DMS153 treated with DMSO at 0.1 percent for 48 hours (cell line): ENCODE measurements at regions not wholly inside any gene's neighbourhood (a gene's known extent, or its start where the extent isn't known, plus 50 kb on each side); places are given as distances from the start of the nearest gene placed in this dataset.
A peak's percentile ranks its signal among the peaks of the same experiment; 100 is the strongest.

Experiments
- DNase-seq: peaks from one replicate; lab custom pipeline; 2025; ENCODE audit not compliant: unreplicated experiment; lab: John Stamatoyannopoulos, UW

DNA sequence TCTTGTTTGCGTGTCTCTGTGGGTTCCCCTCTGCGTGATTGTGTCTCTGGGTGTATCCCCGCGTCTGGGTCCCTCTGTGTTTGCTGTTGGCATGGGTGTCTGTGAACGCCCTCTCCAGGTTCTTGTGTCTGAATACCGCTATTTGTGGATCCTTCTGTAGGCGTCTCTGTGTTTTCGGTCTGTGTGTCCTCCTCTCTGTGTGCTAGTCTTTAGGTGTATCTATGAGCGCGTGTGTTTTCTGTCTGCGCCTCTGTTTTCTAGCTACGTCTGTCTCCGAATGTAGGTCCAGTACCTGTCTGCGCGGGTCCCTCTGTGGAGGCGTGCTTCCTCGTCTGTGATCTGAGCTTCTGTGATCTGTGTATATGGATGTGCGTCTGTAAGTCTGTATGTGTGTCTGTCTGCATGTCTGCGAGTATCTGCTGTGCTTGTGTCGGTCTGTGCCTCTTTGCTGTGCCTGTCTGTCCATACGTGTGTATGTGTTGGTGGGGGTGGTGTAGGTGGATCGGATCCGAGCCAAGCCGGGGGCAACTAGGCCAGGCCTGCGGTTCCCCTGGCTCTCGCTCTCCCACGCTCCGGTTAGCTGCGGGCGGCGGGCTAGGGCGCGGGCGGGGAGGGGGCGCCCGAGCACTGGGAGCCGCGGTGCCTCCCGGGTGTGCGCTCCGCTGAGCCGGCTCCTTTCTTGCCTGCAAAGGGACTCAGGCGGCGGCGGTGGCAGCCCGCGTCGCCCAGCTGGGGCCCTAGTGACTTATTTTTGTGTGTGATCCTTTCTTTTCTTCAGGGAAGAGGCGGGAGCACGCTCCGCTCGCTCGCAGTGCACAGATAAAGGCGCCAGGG is 105.3 kb upstream of the E2F8 start:
- peak; percentile 59 for DNase-seq

DNA sequence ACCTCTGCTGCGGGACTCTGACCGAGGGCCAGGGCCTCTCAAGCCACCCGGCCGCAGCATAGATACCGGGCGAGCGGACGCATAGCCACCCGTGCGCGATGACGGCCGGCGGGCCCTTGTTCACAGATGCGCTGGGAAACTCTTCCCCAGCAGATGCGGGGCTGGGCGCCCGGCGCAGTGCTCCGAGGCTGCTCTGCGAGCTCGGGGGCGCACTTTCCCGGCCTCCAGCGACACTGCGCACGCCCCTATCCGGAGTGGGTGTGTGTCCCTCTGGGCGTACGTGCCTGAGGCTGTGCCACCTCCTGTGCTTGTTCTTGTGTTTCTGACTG is 104.7 kb upstream of the E2F8 start:
- DNase-seq, result peak; percentile 35

DNA sequence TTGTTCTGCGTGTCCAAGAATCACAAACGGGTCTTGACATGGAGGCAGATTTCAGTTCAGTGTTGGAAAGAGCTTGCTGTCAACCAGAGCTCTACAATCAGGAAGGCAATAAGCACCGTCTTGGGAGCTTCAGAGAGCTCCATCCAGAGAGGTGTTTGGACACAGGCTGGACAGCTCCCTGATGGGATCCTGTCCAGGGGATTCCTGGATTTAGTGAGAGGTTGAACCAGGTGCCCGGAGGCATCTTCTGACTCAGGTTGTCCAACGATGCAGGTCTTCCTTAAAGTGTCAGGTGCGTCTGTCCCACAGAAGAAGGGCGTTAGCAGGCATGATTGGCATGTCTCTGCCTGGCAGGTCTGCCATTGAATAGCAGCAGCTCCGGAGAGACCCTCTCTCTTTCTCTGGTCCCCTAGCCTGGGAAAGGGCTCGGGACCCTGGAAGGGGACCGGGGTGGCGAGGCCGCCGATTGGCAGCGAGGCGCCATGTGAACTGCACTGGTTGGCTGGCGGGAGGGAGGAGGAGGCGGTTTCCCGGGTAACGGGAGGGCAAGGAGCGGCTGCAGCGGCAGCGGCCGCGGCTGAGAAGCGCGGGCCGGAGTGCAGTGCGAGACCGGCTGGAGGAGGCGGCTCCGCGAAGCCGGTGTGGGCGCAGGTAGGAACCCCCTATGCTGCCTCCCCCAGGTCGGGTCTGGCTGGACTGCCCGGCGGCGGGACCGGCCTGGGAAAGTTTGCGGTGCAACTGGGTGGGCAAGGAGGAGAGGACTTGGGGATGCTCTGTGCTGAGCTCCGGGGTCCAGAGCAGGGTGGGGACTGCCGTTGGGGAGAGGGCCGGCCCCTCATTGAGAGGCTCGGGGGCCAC is 104.1 kb upstream of the E2F8 start:
- DNase-seq, result peak; percentile 48

DNA sequence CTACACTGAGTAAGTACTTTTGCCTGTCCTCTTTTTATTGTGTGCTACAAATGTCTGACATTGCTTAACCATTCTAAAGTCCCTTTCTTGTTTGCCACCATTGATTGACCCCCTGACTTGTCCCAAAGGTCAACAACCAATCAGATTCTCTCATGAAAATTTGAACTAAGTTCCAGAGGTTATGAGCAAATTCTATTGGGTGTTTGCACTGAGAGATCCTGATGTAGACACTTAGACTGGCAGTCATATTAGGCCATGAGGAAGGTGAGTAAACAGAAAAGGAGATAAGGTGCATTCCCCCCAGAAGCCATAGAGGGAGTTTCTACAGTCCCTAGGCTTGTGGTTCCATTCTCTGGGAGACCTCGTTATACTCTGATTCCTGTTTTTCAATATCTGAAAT is 101.3 kb upstream of the E2F8 start:
- no peak for DNase-seq

DNA sequence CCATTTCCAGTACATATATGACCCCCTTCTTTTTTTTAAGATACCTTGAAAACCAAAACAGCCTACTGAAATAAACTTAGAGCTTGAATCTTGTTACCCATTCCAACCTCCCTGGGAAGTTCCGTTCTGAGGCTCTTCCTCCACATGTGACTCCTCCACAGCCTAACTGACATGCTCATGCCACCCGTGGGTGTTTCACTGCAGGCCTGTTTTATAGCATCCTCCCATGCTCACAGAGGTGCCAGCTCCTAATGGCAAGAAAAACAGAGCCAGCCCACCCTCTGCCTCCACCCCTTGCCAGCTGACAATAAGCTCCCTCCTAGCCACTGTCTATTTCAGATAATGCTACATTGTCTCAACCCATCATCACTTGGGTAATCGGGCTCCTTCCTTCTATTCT is 97.6 kb upstream of the E2F8 start:
- no peak for DNase-seq

DNA sequence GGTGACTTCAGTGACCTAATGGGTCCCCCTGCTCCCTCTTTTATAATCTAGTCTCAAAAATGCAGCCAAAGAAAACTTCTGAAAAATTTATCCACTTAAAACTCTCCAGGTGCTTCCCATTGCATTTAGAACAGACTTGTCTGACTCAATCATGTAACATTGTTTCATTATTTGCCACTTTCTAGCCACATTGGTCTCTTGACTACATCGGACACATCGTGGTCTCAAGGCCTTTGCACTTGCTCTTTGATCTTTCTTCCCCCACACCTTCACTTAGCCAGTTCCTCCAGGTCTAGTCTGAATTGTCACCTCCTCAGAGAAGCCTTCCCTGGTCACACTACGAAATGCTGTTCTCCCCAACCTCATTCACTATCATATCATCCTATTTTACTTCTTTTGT is 97.0 kb upstream of the E2F8 start:
- DNase-seq, result no peak

DNA sequence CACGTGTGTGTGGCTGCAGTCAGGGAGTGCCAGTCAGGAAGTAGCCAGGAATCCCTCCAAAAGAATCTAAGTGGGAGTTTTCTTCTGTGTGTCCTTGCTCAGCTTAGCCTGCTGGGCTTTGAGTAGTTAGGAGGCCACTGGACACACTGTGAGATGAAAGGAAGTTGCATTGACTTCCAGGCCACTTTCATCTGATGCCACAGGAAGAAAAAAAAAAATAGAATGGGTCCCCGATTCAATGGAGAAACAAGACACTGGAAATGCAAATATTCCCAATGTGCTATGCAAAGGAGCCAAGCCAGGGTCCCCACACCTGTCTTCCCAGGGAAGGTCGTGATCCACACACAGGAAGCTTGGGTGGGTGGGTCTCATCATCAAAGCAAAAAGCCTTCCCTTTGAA is 95.6 kb upstream of the E2F8 start:
- no peak for DNase-seq

DNA sequence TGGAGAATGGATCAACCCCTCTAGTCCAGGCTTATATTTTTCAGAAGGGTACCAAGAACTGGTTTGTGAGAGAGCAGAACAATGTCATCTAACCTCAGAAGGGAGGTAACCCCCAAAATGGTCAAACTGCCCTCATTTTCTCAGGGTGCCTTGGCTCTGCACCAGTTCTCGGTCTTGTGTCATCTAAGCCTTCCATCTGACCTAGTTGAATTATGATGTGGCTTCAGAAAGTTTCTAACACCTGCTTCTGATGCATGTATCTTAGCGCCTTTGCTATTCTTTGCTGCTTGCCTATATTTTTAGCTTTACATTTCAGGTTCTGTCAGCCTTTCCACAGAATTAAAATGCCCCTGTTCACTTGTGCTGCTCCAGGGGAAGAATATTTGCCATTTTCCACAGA is 91.7 kb upstream of the E2F8 start:
- DNase-seq, result no peak

DNA sequence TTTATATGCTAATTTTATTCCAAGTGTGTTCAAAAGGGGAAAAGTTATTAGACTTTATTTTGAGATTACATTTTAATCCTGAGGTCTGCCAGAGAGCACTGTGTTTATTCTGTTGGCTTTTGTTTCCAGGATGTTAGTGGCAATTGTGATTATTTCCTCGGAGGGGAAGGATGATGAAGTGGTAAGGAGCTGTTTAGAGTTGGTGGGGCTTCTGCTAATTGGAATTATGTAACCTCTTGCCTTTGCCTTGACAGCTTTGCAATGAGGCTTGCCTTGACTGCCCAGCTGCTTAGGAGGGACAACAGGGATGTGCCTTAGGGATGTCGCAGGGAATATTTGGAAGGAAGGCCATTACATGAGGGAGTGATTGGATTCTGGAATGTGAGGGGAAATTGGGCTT is 89.7 kb upstream of the E2F8 start:
- DNase-seq, result no peak

DNA sequence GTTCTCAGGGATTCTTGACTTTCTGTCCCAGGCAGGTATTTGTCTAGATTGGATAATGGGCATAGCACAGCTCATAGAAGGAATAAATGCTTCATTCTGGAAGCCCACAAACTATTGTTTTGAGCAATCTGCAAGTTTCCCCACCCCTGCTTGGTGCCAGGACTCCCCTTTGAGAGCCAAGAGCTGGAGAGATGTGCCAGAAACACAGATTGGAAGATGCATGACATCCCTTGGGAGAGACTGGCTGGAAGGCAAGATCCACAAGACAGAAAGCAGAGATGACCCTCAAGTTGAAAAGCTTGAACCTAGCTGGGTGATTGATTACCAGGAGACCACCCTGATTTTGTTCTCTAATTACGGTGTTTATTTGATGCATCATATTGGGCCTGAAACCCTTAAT is 89.2 kb upstream of the E2F8 start:
- no peak for DNase-seq

DNA sequence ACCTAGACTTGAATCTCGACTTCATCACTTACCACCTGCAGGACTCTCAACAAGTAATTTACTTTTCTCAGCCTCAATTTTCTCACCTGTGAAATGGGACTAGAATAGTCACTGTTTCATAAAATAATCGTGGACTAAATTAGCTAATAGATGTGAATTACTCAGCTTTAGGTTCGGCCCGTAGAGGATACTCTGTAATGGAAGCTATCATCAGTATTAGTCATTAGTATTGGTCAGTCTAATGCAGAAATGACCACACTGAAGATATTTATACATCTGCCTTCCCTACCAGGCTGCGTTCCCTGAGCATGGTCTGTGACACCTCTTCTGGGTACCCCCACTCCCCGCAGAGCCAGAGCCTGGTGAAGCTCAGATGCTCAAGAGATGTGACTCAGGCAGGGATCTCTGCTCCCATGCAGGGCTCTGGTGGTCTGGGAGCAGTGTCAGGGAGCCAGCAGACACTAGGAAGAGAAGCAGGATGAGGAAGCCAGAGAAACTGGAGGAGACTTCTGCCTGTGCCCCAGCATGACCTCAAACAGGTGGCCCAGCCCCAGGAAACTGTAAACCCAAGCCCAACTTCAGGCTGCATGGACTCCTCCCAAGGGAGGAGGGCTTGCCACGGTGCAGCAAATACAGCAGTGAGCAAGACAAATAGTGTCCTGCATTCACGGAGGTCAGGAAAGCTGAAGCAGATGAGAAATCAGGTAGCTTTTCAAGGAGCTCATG is 88.0 kb upstream of the E2F8 start:
- no peak for DNase-seq

DNA sequence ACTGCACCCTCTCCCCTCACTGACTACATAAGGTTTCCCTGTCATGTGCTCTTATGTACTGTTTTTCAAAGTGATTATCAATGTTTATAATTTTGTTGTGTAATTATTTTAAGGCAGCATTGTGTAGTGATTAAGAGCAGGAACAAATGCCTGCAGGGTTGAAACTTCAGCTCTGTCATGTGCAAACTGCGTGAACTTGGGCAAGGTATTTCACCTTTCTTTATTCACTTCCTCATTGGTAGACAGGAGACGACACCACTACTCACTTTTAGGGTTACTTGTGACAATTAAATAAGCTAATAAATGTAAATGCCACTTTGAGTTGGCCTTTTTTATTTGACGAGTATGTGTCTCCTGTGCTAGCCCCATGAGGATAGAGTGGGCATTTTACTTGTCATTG is 86.5 kb upstream of the E2F8 start:
- no peak for DNase-seq

DNA sequence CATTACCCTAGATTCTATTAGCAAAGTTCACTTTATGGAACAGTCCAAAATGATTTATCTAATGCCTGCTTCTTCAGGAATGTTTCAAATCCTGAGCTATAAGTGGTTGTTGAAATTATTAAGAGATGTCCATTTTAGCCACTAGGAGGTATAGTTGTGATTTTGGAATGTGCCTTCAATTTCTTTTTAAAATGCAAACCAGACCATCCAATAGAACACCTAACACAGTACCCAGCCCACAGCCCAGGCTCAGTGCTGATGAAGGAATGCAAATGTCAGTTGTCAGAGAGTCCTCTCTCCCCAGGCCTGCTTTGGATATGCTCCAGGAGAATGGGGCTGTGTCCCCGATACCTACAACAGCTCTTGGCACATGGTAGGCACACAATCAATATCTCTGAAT is 85.8 kb upstream of the E2F8 start:
- DNase-seq, result no peak

DNA sequence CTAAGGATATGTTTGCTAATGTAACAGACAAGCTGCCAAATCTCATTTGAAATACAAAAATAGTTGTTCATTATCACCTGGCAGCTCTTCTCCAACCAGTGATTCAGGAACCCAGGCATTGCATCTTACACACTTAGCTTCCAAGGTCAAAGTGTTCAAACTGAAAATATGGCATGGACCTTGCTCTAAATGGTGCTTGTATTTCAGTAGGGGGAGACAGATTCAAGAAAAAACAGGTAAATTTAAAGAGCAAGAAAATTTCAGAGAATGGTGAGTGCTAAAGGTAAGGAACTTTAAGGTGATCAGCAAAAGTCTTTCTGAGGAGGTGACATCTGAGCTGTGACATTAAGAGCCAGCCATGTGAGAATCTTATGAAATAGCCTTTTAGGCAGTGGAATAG is 82.8 kb upstream of the E2F8 start:
- DNase-seq, result no peak

DNA sequence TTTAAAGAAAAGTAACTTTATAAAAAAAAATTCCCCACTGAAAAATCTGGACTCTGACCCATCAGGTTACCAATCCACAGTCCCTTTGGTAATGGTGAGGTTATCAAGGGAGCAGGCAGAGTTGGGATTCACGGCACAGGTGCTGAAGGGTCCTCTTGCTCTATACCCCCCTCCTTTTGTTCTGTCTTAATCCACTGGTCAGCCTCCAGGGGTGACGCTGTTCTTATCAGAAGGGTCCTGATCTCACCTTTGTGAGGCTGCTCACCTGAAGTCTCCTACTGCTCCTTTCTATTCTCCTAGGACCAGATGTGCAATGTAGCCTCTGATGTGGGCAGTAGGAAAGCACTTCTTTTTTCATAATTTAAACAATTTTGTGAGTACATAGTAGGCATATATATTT is 80.6 kb upstream of the E2F8 start:
- no peak for DNase-seq

DNA sequence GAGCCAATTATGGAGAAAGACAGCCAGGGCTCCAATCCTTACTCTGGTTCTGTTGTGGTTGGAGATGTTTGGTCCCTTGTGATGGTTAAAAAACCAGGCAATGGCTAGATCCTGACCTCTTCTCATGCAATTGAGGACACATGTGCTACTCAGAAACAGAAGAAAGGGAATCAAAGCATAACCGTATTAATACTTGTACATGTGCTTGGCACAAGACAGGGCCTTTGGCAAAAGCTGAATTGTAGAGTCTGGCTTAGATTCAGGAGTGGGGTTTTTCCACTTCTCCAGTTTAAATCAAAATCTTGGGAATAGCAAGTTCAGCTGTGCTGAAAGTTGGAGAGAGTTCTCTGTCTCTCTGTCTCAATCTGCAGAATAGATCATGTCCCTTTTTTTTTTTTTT is 80.1 kb upstream of the E2F8 start:
- DNase-seq, result no peak

DNA sequence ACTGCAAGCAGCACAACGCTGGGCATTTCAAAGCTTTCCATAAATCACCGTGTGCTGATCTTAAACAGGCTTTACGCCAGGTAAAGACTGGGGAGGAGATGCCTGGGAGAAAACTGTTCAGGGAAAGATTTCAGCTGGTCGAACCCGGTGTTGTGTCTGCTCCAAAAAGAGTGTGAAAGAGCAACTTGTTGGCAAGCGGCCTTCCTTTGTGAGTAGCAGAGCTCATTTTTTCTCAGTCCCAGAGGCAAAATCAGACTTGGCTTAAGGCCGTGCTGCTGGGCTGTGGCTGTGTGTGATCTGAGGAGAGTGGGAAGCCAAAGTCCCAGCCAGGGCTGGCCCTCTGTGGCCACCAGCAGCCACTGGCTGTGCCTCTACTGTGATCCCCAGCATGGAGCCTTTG is 75.7 kb upstream of the E2F8 start:
- no peak for DNase-seq

DNA sequence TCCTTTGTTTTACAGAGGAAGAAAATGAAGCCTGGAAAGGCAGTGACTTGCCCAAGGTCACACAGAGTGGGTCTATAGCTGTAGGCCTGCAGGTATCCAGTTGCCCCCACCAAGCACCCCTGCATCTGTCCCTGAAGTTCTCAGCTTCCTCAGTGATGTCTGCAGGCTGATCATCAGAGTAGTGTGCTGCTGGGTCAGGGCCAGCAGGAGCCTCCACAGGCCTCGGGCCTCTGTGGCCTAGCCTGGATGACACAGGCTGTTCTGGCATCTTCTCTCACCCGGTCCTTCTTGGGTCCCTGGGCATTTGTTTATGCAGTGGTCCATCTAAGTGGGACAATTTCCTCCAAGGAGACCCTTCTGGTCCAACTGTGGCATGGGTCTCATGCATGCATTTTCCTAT is 74.8 kb upstream of the E2F8 start:
- no peak for DNase-seq

DNA sequence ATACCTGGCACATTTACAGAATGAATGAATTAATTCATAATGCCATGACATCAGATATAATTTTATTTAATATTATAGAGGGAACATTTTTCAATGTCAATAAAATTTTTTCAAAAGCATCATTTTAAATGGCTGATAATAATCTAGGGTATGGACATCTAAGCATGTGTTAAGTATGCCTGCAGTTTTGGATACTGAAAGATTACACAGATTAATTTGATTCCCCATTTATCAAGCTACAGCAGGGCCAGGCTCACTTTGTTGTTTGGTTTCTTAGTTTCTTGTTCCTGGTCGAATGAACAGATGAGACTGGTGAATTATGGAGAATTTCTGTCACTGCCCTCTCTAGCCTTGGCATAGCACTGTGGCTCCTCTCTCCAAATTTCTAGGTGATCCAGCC is 72.4 kb upstream of the E2F8 start:
- DNase-seq, result no peak

DNA sequence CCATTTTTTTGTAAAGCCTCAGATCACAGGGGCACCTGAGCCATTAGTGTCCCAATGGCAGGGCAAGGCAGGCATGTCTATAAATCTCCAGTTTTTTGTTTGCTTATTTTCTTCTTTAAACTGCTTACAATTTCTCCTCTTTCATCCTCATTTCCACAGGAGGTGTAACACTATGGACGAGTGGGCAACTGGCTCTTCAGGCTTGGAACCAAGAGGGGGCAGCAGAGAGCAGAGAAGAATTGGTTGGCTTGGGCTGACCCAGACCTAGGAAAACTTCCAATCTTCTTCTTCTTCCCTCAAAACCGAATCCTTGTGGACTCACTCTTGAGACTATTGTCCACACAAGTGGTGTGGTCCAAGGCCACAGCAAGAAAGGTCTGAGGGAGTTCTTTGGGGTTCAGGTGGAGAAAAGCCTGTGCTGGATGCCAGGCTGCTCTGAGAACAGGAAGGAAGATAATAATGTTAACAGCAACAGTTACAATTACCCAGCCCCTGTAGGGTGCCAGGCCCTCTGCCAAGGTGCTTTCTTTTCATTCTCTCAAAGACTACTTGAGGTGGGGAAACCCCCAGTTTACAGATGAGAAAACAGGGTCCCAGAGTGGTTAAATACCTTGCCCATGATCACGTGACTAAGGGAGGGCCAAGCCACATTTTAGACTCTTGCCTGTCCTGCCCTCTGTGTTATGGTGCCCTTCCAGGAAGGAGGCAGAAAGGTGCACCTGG is 70.7 kb upstream of the E2F8 start:
- DNase-seq, result peak; percentile 27

DNA sequence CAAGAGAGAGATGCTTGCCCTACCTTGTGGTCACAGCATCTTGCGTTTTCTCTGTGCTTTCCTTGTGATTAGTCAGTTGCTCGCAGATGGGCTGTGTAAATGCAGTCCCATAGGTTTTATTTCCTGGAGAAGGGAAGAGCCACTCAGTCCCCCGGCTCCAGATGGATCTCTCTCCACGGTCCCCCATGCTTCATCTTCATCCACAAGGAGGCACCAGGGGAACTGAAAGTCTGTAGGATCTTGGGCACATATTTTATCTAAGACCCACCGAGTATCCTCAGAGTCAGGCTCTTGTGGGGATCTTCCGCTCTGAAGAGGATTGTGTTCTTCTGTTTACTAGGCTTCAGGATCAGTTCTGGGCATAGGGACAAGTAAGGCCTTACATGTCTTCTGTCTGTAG is 66.8 kb upstream of the E2F8 start:
- no peak for DNase-seq
